Endodermal cell (in vitro differentiated cells): ENCODE measurements at regions not wholly inside any gene's neighbourhood (a gene's known extent, or its start where the extent isn't known, plus 50 kb on each side); places are given as distances from the start of the nearest gene placed in this dataset.

Experiments used
- DNase-seq: peaks from one replicate; pipeline ENCODE4 v3.0.0-alpha.2; 2017
- H3K27ac ChIP-seq: 2 replicates; pipeline ENCODE4 v1.5.1; 2013; ENCODE audit warnings: mild to moderate bottlenecking, low read depth, low read length, moderate library complexity
- H3K27me3 ChIP-seq: 2 replicates; pipeline ENCODE4 v1.6.1; 2013; ENCODE audit warnings: mild to moderate bottlenecking, low read length, moderate library complexity; ENCODE audit not compliant: insufficient read depth, control insufficient read depth, poor library complexity, severe bottlenecking
- H3K36me3 ChIP-seq: 2 replicates; pipeline ENCODE4 v1.7.0; 2013; ENCODE audit warnings: mild to moderate bottlenecking, low read length, moderate library complexity; ENCODE audit not compliant: control insufficient read depth, insufficient read depth
- H3K4me1 ChIP-seq: one replicate; pipeline ENCODE4 v1.7.0; 2013; ENCODE audit warnings: low read length; ENCODE audit not compliant: control insufficient read depth, insufficient read depth
- H3K4me3 ChIP-seq: 2 replicates; pipeline ENCODE4 v1.5.1; 2013; ENCODE audit warnings: mild to moderate bottlenecking, low read length, moderate library complexity
- H3K9ac ChIP-seq: 2 replicates; pipeline ENCODE4 v1.6.1; 2013; ENCODE audit warnings: mild to moderate bottlenecking, low read length, moderate library complexity; ENCODE audit not compliant: poor library complexity, severe bottlenecking; ENCODE audit errors: extremely low read depth
- H3K9me3 ChIP-seq: 2 replicates; pipeline ENCODE4 v1.6.1; 2013; ENCODE audit warnings: mild to moderate bottlenecking, low read length, moderate library complexity; ENCODE audit not compliant: control insufficient read depth
- H3K27ac Mint-ChIP-seq: 2 replicates; pipeline ENCODE4 v1.8.0; 2020; ENCODE audit warnings: mixed read lengths
- H3K27me3 Mint-ChIP-seq: 2 replicates; pipeline ENCODE4 v1.8.0; 2021; ENCODE audit warnings: mild to moderate bottlenecking, mixed read lengths; ENCODE audit not compliant: insufficient read depth
- H3K36me3 Mint-ChIP-seq: 2 replicates; pipeline ENCODE4 v1.8.0; 2020; ENCODE audit warnings: low read depth, mixed read lengths
- H3K4me1 Mint-ChIP-seq: 2 replicates; pipeline ENCODE4 v1.8.0; 2020; ENCODE audit warnings: mixed read lengths
- H3K4me3 Mint-ChIP-seq: 2 replicates; pipeline ENCODE4 v1.8.0; 2020; ENCODE audit warnings: mild to moderate bottlenecking, moderate library complexity, mixed read lengths
- H3K9me3 Mint-ChIP-seq: 2 replicates; pipeline ENCODE4 v1.8.0; 2020; ENCODE audit warnings: mild to moderate bottlenecking, mixed read lengths
- CTCF ChIP-seq: fragments of 200-600 bp; sonication (generic); conservative IDR thresholded peaks from 2 replicates; pipeline ENCODE4 v1.5.0; 2021; ENCODE audit warnings: antibody characterized with exemption, mild to moderate bottlenecking
- WGBS, 2 experiments: methylation state at CpG; one replicate each; pipeline versions ENCODE4 v1.1.5 to v1.1.7; 2013; ENCODE audit warnings: missing lambda C conversion rate in 2 of 2, mixed read lengths in 1 of 2; ENCODE audit not compliant: insufficient coverage in 1 of 2, insufficient read length in 1 of 2; 5-methylcytosine and 5-hydroxymethylcytosine counted together

GRCh38 chr12:34392741-34393085 lies 370.4 kb downstream of the ALG10 start:
- no peaks in the 10 kb centered on the region for H3K4me1 ChIP-seq
- no peaks in the 10 kb centered on the region for H3K4me1 Mint-ChIP-seq
- no peak overlapping the region for H3K9ac ChIP-seq
- peaks cover 2% of the 10 kb centered on the region for H3K36me3 Mint-ChIP-seq
- peaks cover 29% of the 10 kb centered on the region for H3K9me3 ChIP-seq
- WGBS, 2 experiments, result 70 to 84% methylated on average over 12 to 14 of the region's 14 CpGs
- peaks cover 3% of the 10 kb centered on the region for H3K27me3 Mint-ChIP-seq
- H3K4me3 Mint-ChIP-seq, result no peak overlapping the region
- no peak for DNase-seq
- no peaks in the 10 kb centered on the region for H3K27me3 ChIP-seq
- no peak overlapping the region for H3K27ac ChIP-seq
- peaks cover 100% of the 10 kb centered on the region for H3K9me3 Mint-ChIP-seq
- TF ChIP-seq CTCF, result no peak
- no peak overlapping the region for H3K27ac Mint-ChIP-seq
- H3K36me3 ChIP-seq, result no peaks in the 10 kb centered on the region
- H3K4me3 ChIP-seq, result no peak overlapping the region

- no peak overlapping the region for H3K4me3 ChIP-seq
- peak; percentile 30 for DNase-seq
- no peaks in the 10 kb centered on the region for H3K27me3 ChIP-seq
- Mint-ChIP-seq H3K27ac (no peak overlapping the region), H3K4me3 (no peak overlapping the region), H3K36me3 (peaks cover 2% of the 10 kb centered on the region), H3K4me1 (no peaks in the 10 kb centered on the region), H3K9me3 (peaks cover 100% of the 10 kb centered on the region), H3K27me3 (peaks cover 3% of the 10 kb centered on the region)
- no peak overlapping the region for H3K9ac ChIP-seq
- 80 to 82% methylated on average over 26 to 35 of the region's 35 CpGs for WGBS, 2 experiments
- no peaks in the 10 kb centered on the region for H3K4me1 ChIP-seq
- no peak for TF ChIP-seq CTCF
- H3K36me3 ChIP-seq, result no peaks in the 10 kb centered on the region
- no peak overlapping the region for H3K27ac ChIP-seq
- peaks cover 30% of the 10 kb centered on the region for H3K9me3 ChIP-seq
Measured at GRCh38 chr12:34393086-34393820, 371.0 kb downstream of the ALG10 start.

GRCh38 chr12:34393821-34394150 lies 371.5 kb downstream of the ALG10 start:
- H3K9ac ChIP-seq, result no peak overlapping the region
- Mint-ChIP-seq H3K27me3 (peaks cover 3% of the 10 kb centered on the region), H3K36me3 (peaks cover 2% of the 10 kb centered on the region), H3K4me1 (no peaks in the 10 kb centered on the region), H3K4me3 (no peak overlapping the region), H3K27ac (no peak overlapping the region), H3K9me3 (peaks cover 100% of the 10 kb centered on the region)
- no peaks in the 10 kb centered on the region for H3K27me3 ChIP-seq
- H3K36me3 ChIP-seq, result no peaks in the 10 kb centered on the region
- no peak overlapping the region for H3K4me3 ChIP-seq
- H3K4me1 ChIP-seq, result no peaks in the 10 kb centered on the region
- WGBS, 2 experiments, result 72% methylated on average over 7 to 10 of the region's 10 CpGs
- no peak overlapping the region for H3K27ac ChIP-seq
- no peak for DNase-seq
- no peak for TF ChIP-seq CTCF
- H3K9me3 ChIP-seq, result peaks cover 28% of the 10 kb centered on the region
